EH (cell line): ENCODE measurements at regions not wholly inside any gene's neighbourhood (a gene's known extent, or its start where the extent isn't known, plus 50 kb on each side); places are given as distances from the start of the nearest gene placed in this dataset.

Source experiments
- DNase-seq: peaks from one replicate; pipeline ENCODE4 v3.0.0-alpha.2; 2015; ENCODE audit warnings: low read depth

- no peak for DNase-seq
Observed at GRCh38 chr7:106808967-106809635, 56.0 kb upstream of the PIK3CG start.

- DNase-seq: no peak
Observed at GRCh38 chr7:106811472-106811871, 53.6 kb upstream of the PIK3CG start.

GRCh38 chr7:106812027-106812643, 52.9 kb upstream of the PIK3CG start:
- no peak for DNase-seq

- DNase-seq: peak; percentile 45
Observed at GRCh38 chr7:106813705-106814305, 51.3 kb upstream of the PIK3CG start.

GRCh38 chr7:106814887-106815286, 50.2 kb upstream of the PIK3CG start:
- DNase-seq: no peak
